ENCODE measurements at regions not wholly inside any gene's neighbourhood (a gene's known extent, or its start where the extent isn't known, plus 50 kb on each side); places are given as distances from the start of the nearest gene placed in this dataset.

GRCh38 chr3:76943671-76944070 is 96.2 kb upstream of the ROBO2 start:
- TF ChIP-seq REST (IDR thresholded peaks at IDR 0.05; ENCODE audit: insufficient read depth in 1 of 2, low read depth in 2 of 2, low read length in 2 of 2) (no peak), FOXP2 (optimal IDR thresholded peaks at IDR 0.05; ENCODE audit: borderline replicate concordance, extremely low read depth, extremely low read length, insufficient read depth) (no peak)

- TF ChIP-seq FOXP2 (optimal IDR thresholded peaks at IDR 0.05; ENCODE audit: borderline replicate concordance, extremely low read depth, extremely low read length, insufficient read depth): no peak
- TF ChIP-seq SIN3A (IDR thresholded peaks at IDR 0.05; ENCODE audit: borderline replicate concordance, insufficient read depth, low read length): no peak
- no peak for TF ChIP-seq TAF1 (IDR thresholded peaks at IDR 0.05; ENCODE audit: borderline replicate concordance, insufficient read depth, low read length)
- no peak for TF ChIP-seq REST (IDR thresholded peaks at IDR 0.05; ENCODE audit: insufficient read depth in 1 of 2, low read depth in 2 of 2, low read length in 2 of 2)
- no peak for TF ChIP-seq POLR2AphosphoS5 (IDR thresholded peaks at IDR 0.05; ENCODE audit: low read depth, low read length)
Observed at GRCh38 chr3:76949033-76949432, 90.9 kb upstream of the ROBO2 start.

GRCh38 chr3:76949462-76949861 is 90.4 kb upstream of the ROBO2 start:
- TF ChIP-seq SIN3A (IDR thresholded peaks at IDR 0.05; ENCODE audit: borderline replicate concordance, insufficient read depth, low read length) (no peak), POLR2AphosphoS5 (IDR thresholded peaks at IDR 0.05; ENCODE audit: low read depth, low read length) (no peak), FOXP2 (optimal IDR thresholded peaks at IDR 0.05; ENCODE audit: borderline replicate concordance, extremely low read depth, extremely low read length, insufficient read depth) (no peak)

- TF ChIP-seq TAF1 (IDR thresholded peaks at IDR 0.05; ENCODE audit: borderline replicate concordance, insufficient read depth, low read length) (no peak), POLR2AphosphoS5 (IDR thresholded peaks at IDR 0.05; ENCODE audit: low read depth, low read length) (no peak), SIN3A (IDR thresholded peaks at IDR 0.05; ENCODE audit: borderline replicate concordance, insufficient read depth, low read length) (no peak)
Observed at GRCh38 chr3:76950590-76950989, 89.3 kb upstream of the ROBO2 start.

- TF ChIP-seq FOXP2 (optimal IDR thresholded peaks at IDR 0.05; ENCODE audit: borderline replicate concordance, extremely low read depth, extremely low read length, insufficient read depth): no peak
- TF ChIP-seq SIN3A (IDR thresholded peaks at IDR 0.05; ENCODE audit: borderline replicate concordance, insufficient read depth, low read length): no peak
- no peak for TF ChIP-seq POLR2AphosphoS5 (IDR thresholded peaks at IDR 0.05; ENCODE audit: low read depth, low read length)
- no peak for TF ChIP-seq TAF1 (IDR thresholded peaks at IDR 0.05; ENCODE audit: borderline replicate concordance, insufficient read depth, low read length)
- TF ChIP-seq REST (IDR thresholded peaks at IDR 0.05; ENCODE audit: insufficient read depth in 1 of 2, low read depth in 2 of 2, low read length in 2 of 2): no peak
Observed at GRCh38 chr3:76954412-76954811, 85.5 kb upstream of the ROBO2 start.

- TF ChIP-seq REST (IDR thresholded peaks at IDR 0.05; ENCODE audit: insufficient read depth in 1 of 2, low read depth in 2 of 2, low read length in 2 of 2) (no peak), FOXP2 (optimal IDR thresholded peaks at IDR 0.05; ENCODE audit: borderline replicate concordance, extremely low read depth, extremely low read length, insufficient read depth) (no peak), SIN3A (IDR thresholded peaks at IDR 0.05; ENCODE audit: borderline replicate concordance, insufficient read depth, low read length) (no peak), TAF1 (IDR thresholded peaks at IDR 0.05; ENCODE audit: borderline replicate concordance, insufficient read depth, low read length) (no peak), POLR2AphosphoS5 (IDR thresholded peaks at IDR 0.05; ENCODE audit: low read depth, low read length) (no peak)
Observed at GRCh38 chr3:76958274-76958673, 81.6 kb upstream of the ROBO2 start.
